Kidney epithelial cell (primary cell): ENCODE measurements at regions not wholly inside any gene's neighbourhood (a gene's known extent, or its start where the extent isn't known, plus 50 kb on each side); places are given as distances from the start of the nearest gene placed in this dataset.
"Not testable (repeated sequence)": the region's sequence is repeated elsewhere in the genome, so short reads cannot be mapped to it uniquely, and the experiment has no call there.

Experiments used
- DNase-seq: peaks from one replicate; pipeline ENCODE4 v3.0.0-alpha.2; 2010; ENCODE audit warnings: low read depth
- H3K27me3 ChIP-seq: 2 replicates; pipeline ENCODE4 v1.6.0; 2011; ENCODE audit warnings: low read length; ENCODE audit not compliant: control insufficient read depth, insufficient read depth
- H3K36me3 ChIP-seq: 2 replicates; pipeline ENCODE4 v1.5.1; 2011; ENCODE audit warnings: low read length; ENCODE audit not compliant: control insufficient read depth, insufficient read depth
- H3K4me3 ChIP-seq: 2 replicates; pipeline ENCODE4 v1.5.1; 2011; ENCODE audit warnings: low read depth, mild to moderate bottlenecking, control low read depth, low read length
- CTCF ChIP-seq: IDR thresholded peaks from 2 replicates; pipeline ENCODE4 v1.5.1; 2011; ENCODE audit warnings: mild to moderate bottlenecking, moderate library complexity, low read length, control low read depth, inconsistent platforms; ENCODE audit not compliant: insufficient read depth, poor library complexity, severe bottlenecking

GRCh38 chr5:30149526-30149925 is 1044.0 kb upstream of the CDH6 start:
- H3K4me3 ChIP-seq = no peak overlapping the region
- H3K36me3 ChIP-seq = no peaks in the 10 kb centered on the region
- DNase-seq = no peak
- TF ChIP-seq CTCF = no peak
- no peaks in the 10 kb centered on the region for H3K27me3 ChIP-seq

- Histone ChIP-seq H3K4me3 (no peak overlapping the region), H3K36me3 (no peaks in the 10 kb centered on the region), H3K27me3 (no peaks in the 10 kb centered on the region)
- TF ChIP-seq CTCF = no peak
- DNase-seq = no peak
These were observed 1045.5 kb upstream of the CDH6 start for GRCh38 chr5:30147976-30148375.

GRCh38 chr5:30144059-30144458 is 1049.4 kb upstream of the CDH6 start:
- not testable (repeated sequence) for DNase-seq, H3K4me3 ChIP-seq, H3K36me3 ChIP-seq, H3K27me3 ChIP-seq

- Histone ChIP-seq H3K36me3 (no peaks in the 10 kb centered on the region), H3K27me3 (no peaks in the 10 kb centered on the region), H3K4me3 (no peak overlapping the region)
- TF ChIP-seq CTCF = no peak
- no peak for DNase-seq
These were observed 1051.1 kb upstream of the CDH6 start for GRCh38 chr5:30142432-30142831.

GRCh38 chr5:30121043-30121442 is 1072.4 kb upstream of the CDH6 start:
- TF ChIP-seq CTCF = no peak
- no peak overlapping the region for H3K4me3 ChIP-seq
- no peak for DNase-seq

GRCh38 chr5:30117135-30117534 is 1076.4 kb upstream of the CDH6 start:
- Histone ChIP-seq H3K27me3 (no peaks in the 10 kb centered on the region), H3K36me3 (no peaks in the 10 kb centered on the region), H3K4me3 (no peak overlapping the region)
- no peak for DNase-seq
- no peak for TF ChIP-seq CTCF

More at GRCh38 chr5:30121043-30121442, 1072.4 kb upstream of the CDH6 start:
- Histone ChIP-seq H3K27me3 (no peaks in the 10 kb centered on the region), H3K36me3 (no peaks in the 10 kb centered on the region)
